Mesendoderm (in vitro differentiated cells): ENCODE measurements at regions not wholly inside any gene's neighbourhood (a gene's known extent, or its start where the extent isn't known, plus 50 kb on each side); places are given as distances from the start of the nearest gene placed in this dataset.

ENCODE experiments used
- DNase-seq: peaks from one replicate; pipeline ENCODE4 v3.0.0; 2013
- H2AK5ac ChIP-seq: 2 replicates; pipeline ENCODE4 v1.6.1; 2013; ENCODE audit warnings: low read length, inconsistent platforms
- H2BK120ac ChIP-seq: 2 replicates; pipeline ENCODE4 v1.6.1; 2013; ENCODE audit warnings: low read depth, mild to moderate bottlenecking, low read length, moderate library complexity, mixed read lengths
- H2BK15ac ChIP-seq: replicated peaks from 2 replicates; pipeline ENCODE4 v1.6.1; 2013; ENCODE audit warnings: low read depth, mild to moderate bottlenecking, moderate library complexity
- H2BK5ac ChIP-seq: 2 replicates; pipeline ENCODE4 v1.6.1; 2013; ENCODE audit warnings: low read length, inconsistent platforms
- H3K18ac ChIP-seq: 2 replicates; pipeline ENCODE4 v1.6.1; 2013; ENCODE audit warnings: mild to moderate bottlenecking, low read length, mixed read lengths
- H3K23ac ChIP-seq: one replicate; pipeline ENCODE4 v1.6.1; 2013; ENCODE audit warnings: low read length
- H3K27ac ChIP-seq: 2 replicates; pipeline ENCODE4 v1.5.1; 2013; ENCODE audit warnings: low read depth, mild to moderate bottlenecking, inconsistent platforms, low read length, moderate library complexity
- H3K27me3 ChIP-seq: 2 replicates; pipeline ENCODE4 v1.6.1; 2013; ENCODE audit warnings: low read length, control low read depth, mild to moderate bottlenecking, inconsistent platforms; ENCODE audit not compliant: insufficient read depth, poor library complexity
- H3K36me3 ChIP-seq: 2 replicates; pipeline ENCODE4 v1.6.1; 2013; ENCODE audit warnings: low read length, inconsistent platforms; ENCODE audit not compliant: control insufficient read depth, insufficient read depth
- H3K4ac ChIP-seq: one replicate; pipeline ENCODE4 v1.6.1; 2013; ENCODE audit warnings: low read depth, mild to moderate bottlenecking, low read length, moderate library complexity
- H3K4me1 ChIP-seq: 2 replicates; pipeline ENCODE4 v1.6.1; 2013; ENCODE audit warnings: low read depth, low read length, inconsistent platforms; ENCODE audit not compliant: control insufficient read depth
- H3K4me2 ChIP-seq: 2 replicates; pipeline ENCODE4 v1.6.1; 2013; ENCODE audit warnings: low read length
- H3K4me3 ChIP-seq: 2 replicates; pipeline ENCODE4 v1.5.1; 2013; ENCODE audit warnings: mild to moderate bottlenecking, low read length
- H3K56ac ChIP-seq: one replicate; pipeline ENCODE4 v1.6.1; 2013; ENCODE audit warnings: low read length
- H3K79me1 ChIP-seq: 2 replicates; pipeline ENCODE4 v1.6.1; 2013; ENCODE audit warnings: low read length, inconsistent platforms
- H3K79me2 ChIP-seq: 2 replicates; pipeline ENCODE4 v1.6.1; 2013; ENCODE audit warnings: mild to moderate bottlenecking, low read length; ENCODE audit not compliant: control insufficient read depth, insufficient read depth
- H3K9ac ChIP-seq: 2 replicates; pipeline ENCODE4 v1.6.1; 2013; ENCODE audit warnings: low read length, inconsistent platforms
- H4K5ac ChIP-seq: one replicate; pipeline ENCODE4 v1.6.1; 2013; ENCODE audit warnings: low read length
- H4K8ac ChIP-seq: one replicate; pipeline ENCODE4 v1.6.1; 2013; ENCODE audit warnings: low read depth, mild to moderate bottlenecking, control low read depth, low read length, moderate library complexity
- WGBS: extraction: QIAGEN DNeasy Blood & Tissue Kit; methylation state at CpG from one replicate; pipeline ENCODE4 v1.1.7; 2013; ENCODE audit warnings: low lambda C conversion rate, missing lambda C conversion rate; ENCODE audit not compliant: insufficient coverage; ENCODE audit errors: extremely low coverage; 5-methylcytosine and 5-hydroxymethylcytosine counted together

- H4K5ac ChIP-seq: no peak overlapping the region
- no peak overlapping the region for H3K9ac ChIP-seq
- no peak overlapping the region for H3K23ac ChIP-seq
- H4K8ac ChIP-seq: no peak overlapping the region
- no peak overlapping the region for H3K56ac ChIP-seq
- no peaks in the 10 kb centered on the region for H3K36me3 ChIP-seq
- H3K4me3 ChIP-seq: no peak overlapping the region
- no peak overlapping the region for H2BK5ac ChIP-seq
- no peaks in the 10 kb centered on the region for H3K4me1 ChIP-seq
- no peak for DNase-seq
- no peaks in the 10 kb centered on the region for H3K79me2 ChIP-seq
- H2BK15ac ChIP-seq: no peak overlapping the region
- no peaks in the 10 kb centered on the region for H3K27me3 ChIP-seq
- H3K4ac ChIP-seq: no peak overlapping the region
- H3K27ac ChIP-seq: no peak overlapping the region
- no peaks in the 10 kb centered on the region for H3K79me1 ChIP-seq
- H2AK5ac ChIP-seq: no peak overlapping the region
- H3K18ac ChIP-seq: no peak overlapping the region
- no peak overlapping the region for H2BK120ac ChIP-seq
- H3K4me2 ChIP-seq: no peak overlapping the region
Observed at GRCh38 chr14:84670796-84671195, 859.1 kb upstream of the FLRT2 start.

GRCh38 chr14:84671776-84672175 is 858.2 kb upstream of the FLRT2 start:
- no peak overlapping the region for H4K8ac ChIP-seq
- no peak overlapping the region for H3K4ac ChIP-seq
- H3K27me3 ChIP-seq: no peaks in the 10 kb centered on the region
- no peak overlapping the region for H2AK5ac ChIP-seq
- no peaks in the 10 kb centered on the region for H3K36me3 ChIP-seq
- no peaks in the 10 kb centered on the region for H3K4me1 ChIP-seq
- H4K5ac ChIP-seq: no peak overlapping the region
- no CpG with 5 or more reads among the region's 3 CpGs for WGBS
- H2BK15ac ChIP-seq: no peak overlapping the region
- no peak overlapping the region for H3K23ac ChIP-seq
- H3K9ac ChIP-seq: no peak overlapping the region
- peak; percentile 63 for DNase-seq
- H2BK5ac ChIP-seq: no peak overlapping the region
- no peak overlapping the region for H3K4me3 ChIP-seq
- no peak overlapping the region for H3K27ac ChIP-seq
- no peak overlapping the region for H3K18ac ChIP-seq
- no peak overlapping the region for H3K56ac ChIP-seq
- no peaks in the 10 kb centered on the region for H3K79me1 ChIP-seq
- no peak overlapping the region for H2BK120ac ChIP-seq
- H3K4me2 ChIP-seq: no peak overlapping the region
- no peaks in the 10 kb centered on the region for H3K79me2 ChIP-seq

- WGBS: no CpG with 5 or more reads among the region's 1 CpG
Observed at GRCh38 chr14:84674636-84675035, 855.3 kb upstream of the FLRT2 start.

DNA sequence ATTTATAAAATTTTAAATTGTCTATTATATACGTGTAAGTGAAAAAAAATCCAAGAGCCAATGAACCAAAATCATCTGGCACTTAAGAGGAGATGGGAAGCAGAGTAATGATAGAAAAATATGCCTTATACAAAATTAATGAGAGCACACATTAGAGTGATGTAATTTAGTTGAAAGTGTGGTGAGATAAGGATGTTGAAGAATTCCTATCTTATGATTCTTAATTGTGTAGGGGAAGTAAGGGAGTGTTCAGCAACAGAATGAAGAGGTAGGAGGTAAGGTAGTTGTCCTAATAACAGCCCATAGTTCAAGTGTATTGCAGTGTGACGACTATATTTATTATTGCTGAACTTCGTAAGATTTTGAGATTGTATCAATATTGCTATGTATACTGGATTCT is 843.4 kb upstream of the FLRT2 start:
- Histone ChIP-seq H3K4me3 (no peak overlapping the region), H2BK120ac (no peak overlapping the region), H2BK5ac (no peak overlapping the region), H2BK15ac (no peak overlapping the region), H3K79me2 (no peaks in the 10 kb centered on the region), H3K9ac (no peak overlapping the region), H3K27me3 (no peaks in the 10 kb centered on the region), H4K5ac (no peak overlapping the region), H3K4ac (no peak overlapping the region), H3K18ac (no peak overlapping the region), H4K8ac (no peak overlapping the region), H3K4me1 (no peaks in the 10 kb centered on the region), H3K4me2 (no peak overlapping the region), H3K56ac (no peak overlapping the region), H3K79me1 (no peaks in the 10 kb centered on the region), H3K23ac (no peak overlapping the region), H3K36me3 (no peaks in the 10 kb centered on the region), H3K27ac (no peak overlapping the region), H2AK5ac (no peak overlapping the region)
- WGBS: no CpG with 5 or more reads among the region's 3 CpGs
- DNase-seq: no peak

More at GRCh38 chr14:84674636-84675035, 855.3 kb upstream of the FLRT2 start:
- Histone ChIP-seq H3K4me3 (no peak overlapping the region), H2BK120ac (no peak overlapping the region), H3K79me2 (no peaks in the 10 kb centered on the region), H2BK15ac (no peak overlapping the region), H2AK5ac (no peak overlapping the region), H4K8ac (no peak overlapping the region), H3K23ac (no peak overlapping the region), H3K18ac (no peak overlapping the region), H3K27me3 (no peaks in the 10 kb centered on the region), H3K4me2 (no peak overlapping the region), H3K27ac (no peak overlapping the region), H3K56ac (no peak overlapping the region), H2BK5ac (no peak overlapping the region), H3K4me1 (no peaks in the 10 kb centered on the region), H4K5ac (no peak overlapping the region), H3K79me1 (no peaks in the 10 kb centered on the region), H3K36me3 (no peaks in the 10 kb centered on the region), H3K9ac (no peak overlapping the region), H3K4ac (no peak overlapping the region)
- DNase-seq: no peak

GRCh38 chr14:84688297-84689025 is 841.5 kb upstream of the FLRT2 start:
- Histone ChIP-seq H3K4me1 (no peaks in the 10 kb centered on the region), H3K4me3 (no peak overlapping the region), H2BK5ac (no peak overlapping the region), H3K9ac (no peak overlapping the region), H3K79me2 (no peaks in the 10 kb centered on the region), H2BK120ac (no peak overlapping the region), H3K23ac (no peak overlapping the region), H3K18ac (no peak overlapping the region), H3K4ac (no peak overlapping the region), H3K56ac (no peak overlapping the region), H3K27me3 (no peaks in the 10 kb centered on the region), H4K8ac (no peak overlapping the region), H3K27ac (no peak overlapping the region), H4K5ac (no peak overlapping the region), H3K4me2 (no peak overlapping the region), H3K36me3 (no peaks in the 10 kb centered on the region), H2BK15ac (no peak overlapping the region), H3K79me1 (no peaks in the 10 kb centered on the region), H2AK5ac (no peak overlapping the region)
- DNase-seq: no peak
- WGBS: no CpG with 5 or more reads among the region's 7 CpGs

DNA sequence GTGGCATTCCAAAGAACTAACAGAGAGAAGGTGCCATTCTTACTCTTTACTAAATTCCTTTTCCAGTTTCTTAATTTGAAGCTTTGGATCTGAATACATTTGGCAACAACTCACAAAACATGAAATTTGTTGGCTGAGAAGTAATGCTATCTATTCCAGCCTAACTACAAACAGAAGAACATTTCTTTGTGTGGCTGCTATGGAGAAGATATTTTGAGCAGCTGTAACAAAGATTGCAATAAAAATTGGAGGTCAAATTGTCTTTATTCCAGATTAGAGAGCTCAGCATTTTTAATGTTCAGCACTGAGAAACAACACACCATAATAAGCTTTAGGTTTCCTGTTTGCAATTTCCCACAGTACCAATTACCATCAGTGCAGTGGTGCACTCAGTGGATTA is 835.8 kb upstream of the FLRT2 start:
- H3K9ac ChIP-seq: no peak overlapping the region
- no peak overlapping the region for H2BK5ac ChIP-seq
- H2BK120ac ChIP-seq: no peak overlapping the region
- H3K27ac ChIP-seq: no peak overlapping the region
- no peak overlapping the region for H4K8ac ChIP-seq
- H3K79me2 ChIP-seq: no peaks in the 10 kb centered on the region
- H3K23ac ChIP-seq: no peak overlapping the region
- H3K56ac ChIP-seq: no peak overlapping the region
- no peak overlapping the region for H3K4ac ChIP-seq
- H3K4me2 ChIP-seq: no peak overlapping the region
- H3K36me3 ChIP-seq: no peaks in the 10 kb centered on the region
- no peak for DNase-seq
- no peaks in the 10 kb centered on the region for H3K27me3 ChIP-seq
- H2BK15ac ChIP-seq: no peak overlapping the region
- no peak overlapping the region for H3K18ac ChIP-seq
- H3K79me1 ChIP-seq: no peaks in the 10 kb centered on the region
- no peak overlapping the region for H3K4me3 ChIP-seq
- H2AK5ac ChIP-seq: no peak overlapping the region
- H3K4me1 ChIP-seq: no peaks in the 10 kb centered on the region
- no peak overlapping the region for H4K5ac ChIP-seq
